Breast epithelium (tissue), 3 donors: ENCODE measurements at regions not wholly inside any gene's neighbourhood (a gene's known extent, or its start where the extent isn't known, plus 50 kb on each side); places are given as distances from the start of the nearest gene placed in this dataset.

Source experiments
- CTCF ChIP-seq, 3 donors: fragments of 450-650 bp; IDR thresholded peaks; one replicate each; pipeline ENCODE4 v1.5.1; 2016 to 2017; ENCODE audit warnings: antibody characterized with exemption in 3 of 3, mild to moderate bottlenecking in 3 of 3, moderate library complexity in 3 of 3
- POLR2A ChIP-seq: fragments of 450-650 bp; IDR thresholded peaks from one replicate; pipeline ENCODE4 v1.6.1; 2016; ENCODE audit warnings: antibody characterized with exemption, mild to moderate bottlenecking, moderate library complexity

DNA sequence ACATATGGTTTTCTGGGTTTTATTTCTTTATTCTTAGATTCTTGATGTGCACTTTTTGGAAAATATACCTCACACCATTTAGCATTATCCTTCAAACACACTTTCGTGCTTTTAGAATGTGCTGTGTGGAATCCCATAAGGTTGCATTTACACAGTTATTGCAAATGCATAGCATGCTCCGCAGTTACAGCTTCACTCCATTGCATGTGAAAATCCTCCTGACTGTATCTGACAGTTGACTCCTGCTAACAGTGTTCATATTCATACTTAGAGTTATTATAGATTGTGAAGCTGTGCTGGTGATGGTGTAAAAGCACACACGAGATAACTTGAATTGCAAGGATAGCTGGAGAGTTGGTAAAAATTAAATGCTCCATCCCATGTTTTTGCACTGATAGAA lies 811.5 kb upstream of the TENM3 start:
- TF ChIP-seq POLR2A (no peak), CTCF (IDR thresholded peaks at IDR 0.05) (no peak)
